ENCODE measurements at regions not wholly inside any gene's neighbourhood (a gene's known extent, or its start where the extent isn't known, plus 50 kb on each side); places are given as distances from the start of the nearest gene placed in this dataset.

GRCh38 chr3:159870723-159871122 is 117.9 kb upstream of the IL12A start:
- CTCF ChIA-PET, result interaction anchor here (0.9 to 23.5 kb wide), 7 partner anchors 9 to 133 kb away, joined by 3 to 683 read pairs (median 28); partner anchors contain the start of gene IL12A
- POLR2A ChIA-PET, result interaction anchor here (0.6 kb wide), 1 partner anchor 13 kb away, joined by 3 read pairs; no protein-coding TSS in a partner anchor
- no peak for TF ChIP-seq CTCF (IDR thresholded peaks at IDR 0.05; ENCODE audit: insufficient read depth, low read length, missing control alignments)
- H3K4me3 ChIP-seq (ENCODE audit: low read depth, low read length), result no peak overlapping the region
- no peak for DNase-seq (ENCODE audit: low read depth, low spot score)

GRCh38 chr3:159872374-159873109 is 116.1 kb upstream of the IL12A start:
- peak; percentile 66 for DNase-seq (ENCODE audit: low read depth, low spot score)
- TF ChIP-seq CTCF (IDR thresholded peaks at IDR 0.05; ENCODE audit: insufficient read depth, low read length, missing control alignments), result peak; percentile 19
- CTCF ChIA-PET, result interaction anchor here (0.7 to 23.5 kb wide), 14 partner anchors 10 to 255 kb away, joined by 3 to 683 read pairs (median 5); partner anchors contain the start of gene IL12A
- no peak overlapping the region for H3K4me3 ChIP-seq (ENCODE audit: low read depth, low read length)
- POLR2A ChIA-PET, result interaction anchor here (0.6 to 1.2 kb wide), 4 partner anchors 11 to 140 kb away, joined by 3 to 4 read pairs (median 4); no protein-coding TSS in a partner anchor

GRCh38 chr3:159875116-159875515 is 113.5 kb upstream of the IL12A start:
- H3K4me3 ChIP-seq (ENCODE audit: low read depth, low read length), result no peak overlapping the region
- POLR2A ChIA-PET, result no interaction called here
- CTCF ChIA-PET, result interaction anchor here (0.9 to 23.5 kb wide), 5 partner anchors 10 to 128 kb away, joined by 3 to 683 read pairs (median 43); partner anchors contain the start of gene IL12A
- no peak for TF ChIP-seq CTCF (IDR thresholded peaks at IDR 0.05; ENCODE audit: insufficient read depth, low read length, missing control alignments)
- DNase-seq (ENCODE audit: low read depth, low spot score), result no peak

- no peak for DNase-seq (ENCODE audit: low read depth, low spot score)
- ChIA-PET CTCF (interaction anchor here (1.5 to 23.5 kb wide), 2 partner anchors 14 to 126 kb away, joined by 4 to 683 read pairs; no protein-coding TSS in a partner anchor), POLR2A (no interaction called here)
- TF ChIP-seq CTCF (IDR thresholded peaks at IDR 0.05; ENCODE audit: insufficient read depth, low read length, missing control alignments), result no peak
- H3K4me3 ChIP-seq (ENCODE audit: low read depth, low read length), result no peak overlapping the region
Observed at GRCh38 chr3:159877924-159878323, 110.7 kb upstream of the IL12A start.

- no peak for DNase-seq (ENCODE audit: low read depth, low spot score)
- no peak overlapping the region for H3K4me3 ChIP-seq (ENCODE audit: low read depth, low read length)
- TF ChIP-seq CTCF (IDR thresholded peaks at IDR 0.05; ENCODE audit: insufficient read depth, low read length, missing control alignments), result no peak
- ChIA-PET POLR2A (no interaction called here), CTCF (interaction anchor here (0.9 to 23.5 kb wide), 2 partner anchors 16 to 124 kb away, joined by 3 to 683 read pairs; no protein-coding TSS in a partner anchor)
Observed at GRCh38 chr3:159879146-159879545, 109.5 kb upstream of the IL12A start.

- CTCF ChIA-PET, result interaction anchor here (0.9 to 23.5 kb wide), 4 partner anchors 6 to 124 kb away, joined by 3 to 683 read pairs (median 56); no protein-coding TSS in a partner anchor
- H3K4me3 ChIP-seq (ENCODE audit: low read depth, low read length), result no peak overlapping the region
- DNase-seq (ENCODE audit: low read depth, low spot score), result no peak
- no peak for TF ChIP-seq CTCF (IDR thresholded peaks at IDR 0.05; ENCODE audit: insufficient read depth, low read length, missing control alignments)
- POLR2A ChIA-PET, result no interaction called here
Observed at GRCh38 chr3:159879598-159879997, 109.0 kb upstream of the IL12A start.

Data from AG04449 (cell line).